ENCODE measurements at regions not wholly inside any gene's neighbourhood (a gene's known extent, or its start where the extent isn't known, plus 50 kb on each side); places are given as distances from the start of the nearest gene placed in this dataset.

DNA sequence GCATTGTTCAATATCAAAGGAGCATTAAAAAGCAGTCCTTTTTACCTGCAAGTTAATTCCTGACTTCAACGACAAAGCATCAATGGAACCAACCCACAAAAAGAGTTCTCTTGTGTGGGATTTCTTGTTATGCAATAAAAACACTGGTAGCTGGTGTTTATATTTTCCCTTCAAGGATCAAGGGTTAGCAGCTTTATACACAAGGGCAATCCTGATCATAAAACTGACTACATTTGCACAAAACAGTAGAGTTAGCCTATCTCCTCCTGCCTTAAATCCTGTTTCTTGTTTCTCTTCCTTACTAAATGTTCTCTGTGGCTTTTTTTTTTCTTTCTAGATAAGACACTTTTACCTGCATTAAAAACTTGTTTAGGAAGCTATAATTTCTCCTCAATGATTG, 306.4 kb downstream of the SLCO4C1 start:
- no peak for DNase-seq (ENCODE audit: low spot score)
- intact Hi-C loops (cut with micrococcal nuclease; ENCODE audit: unreplicated experiment), result no loop called here
- H3K27me3 ChIP-seq (replicated peaks; ENCODE audit: insufficient read depth, low read depth, low read length, poor library complexity), result peaks cover 20% of the 10 kb centered on the region
- TF ChIP-seq, protein P1, sequence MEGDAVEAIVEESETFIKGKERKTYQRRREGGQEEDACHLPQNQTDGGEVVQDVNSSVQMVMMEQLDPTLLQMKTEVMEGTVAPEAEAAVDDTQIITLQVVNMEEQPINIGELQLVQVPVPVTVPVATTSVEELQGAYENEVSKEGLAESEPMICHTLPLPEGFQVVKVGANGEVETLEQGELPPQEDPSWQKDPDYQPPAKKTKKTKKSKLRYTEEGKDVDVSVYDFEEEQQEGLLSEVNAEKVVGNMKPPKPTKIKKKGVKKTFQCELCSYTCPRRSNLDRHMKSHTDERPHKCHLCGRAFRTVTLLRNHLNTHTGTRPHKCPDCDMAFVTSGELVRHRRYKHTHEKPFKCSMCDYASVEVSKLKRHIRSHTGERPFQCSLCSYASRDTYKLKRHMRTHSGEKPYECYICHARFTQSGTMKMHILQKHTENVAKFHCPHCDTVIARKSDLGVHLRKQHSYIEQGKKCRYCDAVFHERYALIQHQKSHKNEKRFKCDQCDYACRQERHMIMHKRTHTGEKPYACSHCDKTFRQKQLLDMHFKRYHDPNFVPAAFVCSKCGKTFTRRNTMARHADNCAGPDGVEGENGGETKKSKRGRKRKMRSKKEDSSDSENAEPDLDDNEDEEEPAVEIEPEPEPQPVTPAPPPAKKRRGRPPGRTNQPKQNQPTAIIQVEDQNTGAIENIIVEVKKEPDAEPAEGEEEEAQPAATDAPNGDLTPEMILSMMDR (conservative IDR thresholded peaks at IDR 0.05; ENCODE audit: low read depth, low read length), result no peak
- no peak for TF ChIP-seq EZH2 (IDR thresholded peaks at IDR 0.05; ENCODE audit: borderline replicate concordance, low read depth, low read length, poor library complexity, severe bottlenecking)
- ChIA-PET POLR2A (ENCODE audit: low non-redundant PET) (no interaction called here), CTCF (no interaction called here)
- H3K27ac ChIP-seq (ENCODE audit: low read depth, low read length, poor library complexity, severe bottlenecking), result no peak overlapping the region
- H3K9me3 ChIP-seq (ENCODE audit: low read depth, low read length, poor library complexity, severe bottlenecking), result no peaks in the 10 kb centered on the region
- no peaks in the 10 kb centered on the region for H3K4me1 ChIP-seq (ENCODE audit: insufficient read depth, low read length, poor library complexity, severe bottlenecking)
- BruUV-seq (replicated peaks), result no TSS peak
- no peaks in the 10 kb centered on the region for H3K36me3 ChIP-seq (ENCODE audit: insufficient read depth, low read length, poor library complexity, severe bottlenecking)
- no peak overlapping the region for H3K4me3 ChIP-seq (ENCODE audit: low read depth, low read length, poor library complexity, severe bottlenecking)

DNA sequence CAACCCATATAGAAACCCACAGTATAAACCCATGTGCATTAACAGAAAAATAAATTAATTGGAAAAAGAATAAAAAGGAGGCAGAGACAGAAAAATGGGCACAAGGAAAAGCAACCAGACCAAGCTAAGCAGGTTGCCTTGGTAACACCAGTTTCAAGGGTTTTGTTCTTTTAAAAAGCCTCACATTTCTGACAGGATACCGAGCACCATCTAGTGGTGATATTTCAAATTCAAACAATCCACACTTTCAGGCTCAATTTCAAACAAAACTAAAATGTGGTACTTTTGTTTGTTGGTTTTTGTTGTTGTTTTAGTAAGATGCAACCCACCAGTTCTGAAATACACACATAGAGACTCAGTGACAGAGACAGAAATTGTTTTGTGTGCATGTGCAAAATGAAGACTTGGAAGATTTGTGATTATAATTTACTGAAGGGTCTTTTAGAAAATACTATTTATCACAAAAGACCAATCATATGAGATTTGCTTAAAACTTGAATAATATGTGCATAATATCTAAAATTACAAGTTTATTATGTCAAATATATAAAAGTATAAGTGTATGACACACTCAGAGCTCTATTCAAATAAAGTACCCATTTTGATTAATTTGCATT, 318.2 kb downstream of the SLCO4C1 start:
- intact Hi-C loops (cut with micrococcal nuclease; ENCODE audit: unreplicated experiment), result loop anchor here (1.0 kb wide), 1 partner anchor 36 kb away; no protein-coding TSS in a partner anchor
- Histone ChIP-seq H3K4me1 (ENCODE audit: insufficient read depth, low read length, poor library complexity, severe bottlenecking) (no peaks in the 10 kb centered on the region), H3K27me3 (replicated peaks; ENCODE audit: insufficient read depth, low read depth, low read length, poor library complexity) (peaks cover 29% of the 10 kb centered on the region), H3K9me3 (ENCODE audit: low read depth, low read length, poor library complexity, severe bottlenecking) (no peaks in the 10 kb centered on the region), H3K36me3 (ENCODE audit: insufficient read depth, low read length, poor library complexity, severe bottlenecking) (no peaks in the 10 kb centered on the region), H3K4me3 (ENCODE audit: low read depth, low read length, poor library complexity, severe bottlenecking) (no peak overlapping the region), H3K27ac (ENCODE audit: low read depth, low read length, poor library complexity, severe bottlenecking) (no peak overlapping the region)
- peak; percentile 72 for DNase-seq (ENCODE audit: low spot score)
- ChIA-PET CTCF (interaction anchor here (0.7 to 1.1 kb wide), 2 partner anchors 35 to 36 kb away, joined by 5 to 6 read pairs; no protein-coding TSS in a partner anchor), POLR2A (ENCODE audit: low non-redundant PET) (interaction anchor here (0.6 kb wide), 1 partner anchor 178 kb away, joined by 3 read pairs; no protein-coding TSS in a partner anchor)
- BruUV-seq (replicated peaks), result no TSS peak
- TF ChIP-seq, protein P1 (conservative IDR thresholded peaks at IDR 0.05; ENCODE audit: low read depth, low read length), result peak; percentile 74
- no peak for TF ChIP-seq EZH2 (IDR thresholded peaks at IDR 0.05; ENCODE audit: borderline replicate concordance, low read depth, low read length, poor library complexity, severe bottlenecking)

DNA sequence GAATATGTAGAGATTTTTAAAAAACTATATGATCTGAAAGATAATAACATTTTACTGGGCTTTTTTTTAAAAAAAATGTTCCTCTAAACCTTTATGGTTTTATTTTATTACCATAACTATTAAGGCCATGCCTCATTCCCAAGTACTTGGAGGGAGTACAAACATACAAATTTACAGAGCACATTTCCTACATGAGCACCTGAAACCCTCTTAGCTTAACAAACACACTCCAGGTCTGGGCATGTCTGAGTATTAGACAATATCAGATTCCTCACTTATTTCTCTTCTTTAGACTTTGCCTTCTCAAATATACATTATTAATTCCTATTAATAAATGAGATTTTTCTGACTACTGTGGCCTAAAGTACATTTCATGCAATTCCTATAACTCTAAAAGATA, 319.2 kb downstream of the SLCO4C1 start:
- no peak overlapping the region for H3K4me3 ChIP-seq (ENCODE audit: low read depth, low read length, poor library complexity, severe bottlenecking)
- CTCF ChIA-PET, result no interaction called here
- no peaks in the 10 kb centered on the region for H3K36me3 ChIP-seq (ENCODE audit: insufficient read depth, low read length, poor library complexity, severe bottlenecking)
- intact Hi-C loops (cut with micrococcal nuclease; ENCODE audit: unreplicated experiment), result loop anchor here (1.0 kb wide), 1 partner anchor 35 kb away; no protein-coding TSS in a partner anchor
- H3K9me3 ChIP-seq (ENCODE audit: low read depth, low read length, poor library complexity, severe bottlenecking), result no peaks in the 10 kb centered on the region
- H3K4me1 ChIP-seq (ENCODE audit: insufficient read depth, low read length, poor library complexity, severe bottlenecking), result no peaks in the 10 kb centered on the region
- BruUV-seq (replicated peaks), result no TSS peak
- POLR2A ChIA-PET (ENCODE audit: low non-redundant PET), result no interaction called here
- TF ChIP-seq, protein P1 (conservative IDR thresholded peaks at IDR 0.05; ENCODE audit: low read depth, low read length), result no peak
- TF ChIP-seq EZH2 (IDR thresholded peaks at IDR 0.05; ENCODE audit: borderline replicate concordance, low read depth, low read length, poor library complexity, severe bottlenecking), result no peak
- H3K27ac ChIP-seq (ENCODE audit: low read depth, low read length, poor library complexity, severe bottlenecking), result no peak overlapping the region
- H3K27me3 ChIP-seq (replicated peaks; ENCODE audit: insufficient read depth, low read depth, low read length, poor library complexity), result peaks cover 29% of the 10 kb centered on the region
- DNase-seq (ENCODE audit: low spot score), result no peak

Data from A673 (cell line).